CD4-positive, alpha-beta T cell treated with Interleukin-1 beta for 1 hour (primary cell): ENCODE measurements at regions not wholly inside any gene's neighbourhood (a gene's known extent, or its start where the extent isn't known, plus 50 kb on each side); places are given as distances from the start of the nearest gene placed in this dataset.

Source experiments
- DNase-seq, 2 donors: peaks; one replicate each; pipeline ENCODE4 v3.0.0-alpha.2; 2020 to 2022

DNA sequence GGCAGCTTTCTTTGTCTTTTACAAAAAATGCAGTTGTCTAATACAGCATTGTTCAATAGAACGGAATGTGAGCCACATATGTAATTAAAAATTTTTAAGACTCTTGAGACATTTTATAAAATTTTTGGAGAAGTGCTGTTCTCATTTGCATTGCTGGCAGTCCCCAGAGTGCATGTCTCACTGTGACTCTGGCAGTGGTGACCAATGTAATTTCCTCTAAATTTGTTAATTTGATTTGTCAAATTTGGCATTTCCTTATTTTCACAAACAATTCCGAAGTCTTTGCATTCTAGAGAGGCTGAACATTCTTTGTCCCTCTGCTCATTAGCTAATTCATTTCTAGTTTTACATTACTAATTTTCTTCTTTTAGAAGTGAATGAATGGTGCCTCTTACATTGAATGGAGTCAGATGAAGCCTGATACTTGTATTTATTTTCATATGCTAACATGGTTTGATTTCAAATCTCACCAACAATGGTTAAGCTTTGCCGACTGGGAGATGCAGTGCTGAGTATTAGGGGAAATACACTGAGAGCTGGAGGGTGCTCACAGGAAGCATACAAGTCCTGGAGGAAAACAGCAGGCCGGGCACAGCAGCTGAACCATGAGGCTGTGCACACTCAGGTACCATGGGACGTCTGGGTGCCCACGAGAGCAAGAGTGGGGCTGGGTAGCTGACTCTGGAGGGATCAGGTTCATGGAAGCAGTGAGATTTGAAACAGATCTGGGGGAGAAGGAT is 68.5 kb upstream of the ARMC2 start:
- DNase-seq: peak in 1 of 2 donors; percentile 21

DNA sequence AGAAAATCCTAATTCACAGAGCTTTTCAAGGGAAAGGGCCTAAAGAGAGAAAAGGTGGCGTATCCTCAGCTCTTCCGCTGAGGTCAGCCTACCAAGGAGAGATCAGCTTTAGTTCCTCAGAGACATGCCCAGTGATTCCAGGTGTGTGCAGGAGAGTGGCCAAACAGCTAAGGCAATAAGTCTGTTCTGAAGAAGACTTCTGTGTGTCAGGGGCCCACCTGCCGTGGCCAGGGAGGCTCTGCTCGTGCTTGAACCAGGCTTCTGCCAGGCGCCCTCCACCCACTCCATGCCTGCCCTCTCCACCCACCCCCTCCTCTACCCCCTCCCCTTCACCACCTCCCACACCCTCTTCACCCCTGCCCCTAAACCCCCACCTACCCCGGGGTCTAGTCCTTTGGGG is 67.4 kb upstream of the ARMC2 start:
- DNase-seq: no peak

GRCh38 chr6:108781419-108782100 is 66.7 kb upstream of the ARMC2 start:
- DNase-seq: no peak

DNA sequence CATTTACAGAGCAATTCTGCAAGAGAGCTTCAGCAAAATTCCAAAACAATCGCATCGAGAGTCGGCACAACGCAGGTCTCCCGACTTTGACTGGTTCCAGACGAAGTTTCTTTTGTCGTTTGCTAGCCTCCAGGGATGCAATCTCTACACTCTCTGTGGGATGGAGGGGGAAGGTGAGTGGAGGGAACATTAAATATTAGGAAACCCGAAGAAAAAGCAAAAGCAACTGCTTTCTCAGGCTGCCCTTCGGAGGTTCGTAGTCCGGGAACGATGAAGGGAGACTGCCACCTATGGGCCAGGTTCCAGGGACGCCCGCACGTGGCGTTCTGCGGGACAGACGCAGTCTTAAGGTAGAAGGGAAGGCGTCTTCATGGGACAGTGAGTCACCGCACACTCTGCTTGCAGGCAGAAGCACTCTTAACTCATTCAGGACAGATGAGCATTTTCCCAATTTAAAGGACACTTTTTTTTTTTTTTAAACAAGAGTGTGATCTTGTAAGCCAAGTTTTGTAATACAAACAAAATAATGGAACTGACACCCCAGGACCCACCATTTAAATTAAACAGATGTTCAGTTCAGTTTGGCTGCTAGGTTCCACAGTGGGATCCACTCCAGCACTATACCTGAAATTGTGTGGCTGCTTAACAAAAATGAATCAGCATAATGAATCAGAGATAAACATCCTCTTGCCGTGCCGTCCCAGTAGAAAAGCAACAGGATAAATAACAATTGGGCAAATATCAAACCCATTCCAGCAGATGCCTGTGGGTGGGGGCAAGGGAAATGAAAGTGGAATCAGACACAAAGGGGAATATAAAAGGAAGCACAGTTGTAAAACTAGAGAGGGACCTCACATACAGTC is 65.8 kb upstream of the ARMC2 start:
- DNase-seq: peak; percentile 78 to 81

DNA sequence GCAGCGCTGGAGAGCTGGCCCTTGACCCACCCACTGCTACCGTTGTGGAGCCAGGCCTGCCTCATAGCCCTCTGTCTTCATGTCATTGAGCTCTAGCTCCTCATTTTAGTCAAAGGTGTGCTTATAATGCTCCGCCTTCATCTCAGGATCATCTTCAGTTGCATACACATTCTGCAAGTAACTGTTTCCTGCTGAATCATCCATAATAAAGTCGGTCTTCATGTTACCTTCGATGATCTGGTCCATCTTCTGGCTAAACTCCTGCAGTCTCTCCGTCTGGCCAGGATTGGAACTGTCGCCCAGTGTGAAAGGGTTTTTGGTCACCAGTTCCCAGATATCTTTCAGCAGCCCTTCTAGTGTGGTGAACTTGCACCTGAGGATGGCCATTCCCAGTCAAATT is 62.6 kb upstream of the ARMC2 start:
- no peak for DNase-seq

DNA sequence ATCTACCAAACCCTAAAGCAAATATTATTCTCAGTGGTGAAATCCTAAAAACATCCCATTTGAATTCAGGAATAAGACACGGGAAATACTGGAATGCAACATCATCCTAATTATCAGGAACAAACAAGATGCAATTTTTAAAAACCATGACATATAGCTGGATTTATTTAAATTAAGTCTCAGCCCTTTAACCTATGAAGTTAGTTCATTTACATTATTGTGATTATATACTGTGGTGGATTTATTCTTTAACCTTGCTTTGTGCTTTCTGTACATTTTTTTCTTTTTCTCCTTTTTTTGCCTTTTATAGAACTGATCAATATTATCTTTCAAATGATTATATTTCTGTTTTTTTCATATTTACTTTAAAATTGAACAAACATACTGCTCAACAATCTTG is 59.8 kb upstream of the ARMC2 start:
- no peak for DNase-seq

DNA sequence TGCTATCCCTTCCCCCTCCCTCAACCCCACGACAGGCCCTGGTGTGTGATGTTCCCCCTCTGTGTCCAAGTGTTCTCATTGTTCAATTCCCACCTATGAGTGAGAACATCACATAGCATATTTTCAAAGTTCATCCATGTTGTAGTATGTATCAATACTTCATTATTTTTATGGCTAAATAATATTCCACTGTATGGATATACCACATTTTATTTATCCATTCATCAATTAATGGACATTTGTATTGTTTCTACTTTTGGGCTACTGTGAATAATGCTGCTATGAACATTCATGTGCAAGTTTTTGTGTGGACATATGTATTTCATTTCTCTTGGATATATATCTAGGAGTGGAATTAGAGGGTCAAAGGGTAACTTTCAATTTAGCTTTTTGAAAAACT is 58.7 kb upstream of the ARMC2 start:
- no peak for DNase-seq

GRCh38 chr6:108791700-108792099 is 56.5 kb upstream of the ARMC2 start:
- no peak for DNase-seq

DNA sequence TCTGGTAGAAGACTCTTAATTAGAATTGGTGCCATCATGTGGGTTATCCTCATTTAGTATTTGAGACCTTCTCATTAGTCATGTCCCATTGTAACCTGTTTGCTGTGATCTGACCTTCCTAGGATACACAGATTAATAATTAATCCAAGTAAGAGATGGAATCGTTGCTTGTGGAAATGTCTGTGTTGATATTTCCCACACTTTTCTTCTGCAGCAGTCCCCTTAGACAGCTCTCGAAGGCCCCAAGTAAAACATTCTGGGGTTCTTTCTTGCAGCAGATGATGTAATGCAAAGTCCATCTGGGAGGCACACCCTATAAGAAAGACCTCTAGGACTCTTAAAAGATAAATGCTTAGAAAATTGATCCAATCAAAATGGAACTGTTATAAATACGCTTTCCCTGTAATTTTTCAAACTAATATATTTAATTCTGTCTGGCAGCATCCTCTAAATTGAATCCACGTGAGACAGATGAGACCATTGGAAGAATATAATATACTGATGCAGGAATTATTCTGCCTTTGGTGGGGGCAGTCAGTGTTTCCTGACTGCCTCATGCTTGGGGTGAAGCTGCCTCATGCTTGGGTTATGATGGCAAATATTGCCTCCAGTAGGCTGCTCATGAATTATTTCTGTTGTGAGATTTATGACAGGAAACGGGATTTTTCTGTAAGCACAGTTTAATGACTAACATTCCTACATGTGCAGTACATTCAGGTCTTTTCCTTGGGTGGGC is 54.5 kb upstream of the ARMC2 start:
- no peak for DNase-seq

DNA sequence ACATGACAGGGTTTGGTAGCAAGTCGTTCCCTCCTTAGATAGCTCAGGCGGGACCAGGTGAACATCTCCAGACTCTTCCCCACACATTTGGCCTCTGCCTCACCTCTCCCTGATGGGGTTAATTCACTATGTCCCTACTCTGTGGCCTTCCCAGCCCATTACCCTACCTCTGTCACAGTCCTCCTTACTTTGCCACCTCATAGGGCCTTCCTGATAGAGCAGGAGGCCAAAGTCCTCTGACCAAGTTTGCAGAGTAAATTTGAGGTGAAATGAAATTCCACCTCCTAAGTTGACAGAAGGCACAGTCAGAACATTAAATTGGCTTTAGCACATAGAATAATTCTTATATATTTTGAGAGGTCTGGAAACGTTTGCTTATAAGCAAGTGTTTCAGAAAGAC is 53.1 kb upstream of the ARMC2 start:
- no peak for DNase-seq

DNA sequence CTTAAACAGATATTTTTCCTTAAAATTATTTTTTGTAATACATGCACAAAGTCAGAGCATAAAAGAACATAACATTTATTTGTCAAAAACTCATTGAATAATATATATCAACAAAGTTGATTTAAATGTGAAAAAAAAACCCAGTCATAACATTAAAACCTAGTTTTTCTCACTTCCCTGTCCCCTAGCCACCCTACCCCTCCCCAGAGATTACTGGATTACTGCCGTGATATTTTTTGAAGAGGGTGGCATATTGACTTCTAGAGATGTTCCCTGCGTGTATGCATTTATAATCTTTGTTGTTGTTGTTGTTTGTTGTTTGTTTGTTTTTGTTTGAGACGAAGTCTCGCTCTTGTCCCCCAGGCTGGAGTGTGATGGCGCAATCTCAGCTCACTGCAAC is 52.4 kb upstream of the ARMC2 start:
- DNase-seq: no peak

- DNase-seq: no peak
Measured at GRCh38 chr6:108796875-108797274, 51.3 kb upstream of the ARMC2 start.

DNA sequence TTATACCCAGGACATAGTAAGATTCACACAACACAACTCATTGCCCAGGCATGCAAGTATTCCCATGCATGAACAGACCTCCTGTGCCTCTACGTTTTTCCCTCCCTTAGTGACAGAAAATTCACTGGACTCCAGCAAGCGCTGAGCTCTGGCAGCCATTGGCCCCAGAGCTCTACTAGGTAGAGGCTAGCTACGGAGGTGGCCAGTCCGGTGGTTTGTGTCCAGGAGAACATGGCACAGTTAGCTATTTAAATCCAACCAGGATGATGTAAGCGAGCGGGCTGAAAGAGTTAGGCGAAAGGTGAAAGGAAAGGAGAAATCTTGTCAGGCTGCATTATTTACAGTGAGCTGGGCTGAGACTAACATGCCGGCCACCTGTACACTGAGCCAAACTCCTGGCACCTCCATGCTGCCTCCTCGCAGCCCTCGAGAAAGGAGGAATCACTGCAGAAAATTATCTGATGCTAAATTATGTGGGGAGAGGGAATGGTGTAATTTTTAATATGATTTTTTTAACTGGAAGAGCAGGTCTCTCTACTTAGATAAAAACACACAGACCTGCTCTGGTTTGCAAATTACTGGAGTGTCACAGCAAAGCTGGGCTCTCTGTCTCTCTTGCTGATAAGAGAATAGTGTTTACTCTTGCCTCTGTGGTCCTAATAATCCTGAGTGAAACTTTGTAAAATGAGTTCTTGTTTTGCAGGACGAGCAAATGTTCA is 50.1 kb upstream of the ARMC2 start:
- DNase-seq: no peak
